ENCODE measurements at regions not wholly inside any gene's neighbourhood (a gene's known extent, or its start where the extent isn't known, plus 50 kb on each side); places are given as distances from the start of the nearest gene placed in this dataset.

DNA sequence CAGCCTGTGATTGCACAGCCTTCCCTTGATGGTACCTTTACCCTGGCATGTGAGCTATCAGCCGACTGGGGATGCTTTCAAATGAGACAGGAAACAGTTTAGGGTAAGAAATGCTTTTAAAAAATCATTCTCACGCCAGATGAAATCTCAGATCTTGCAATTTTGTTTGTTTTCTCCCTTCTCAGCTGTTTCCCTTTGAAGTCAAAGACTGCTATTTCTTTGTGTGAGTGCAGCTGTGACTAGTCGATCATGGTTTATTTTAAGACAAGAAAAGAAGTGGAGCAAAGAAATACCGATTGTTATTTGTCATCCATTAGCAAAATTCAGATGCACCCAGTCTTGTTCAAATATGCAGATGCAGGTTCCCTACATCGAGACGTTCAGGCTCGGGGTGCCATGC lies 489.7 kb downstream of the QKI start:
- no peak overlapping the region for H3K27ac ChIP-seq
- intact Hi-C loops (cut with DNase I) = no loop called here
- H3K36me3 ChIP-seq = no peaks in the 10 kb centered on the region
- no peaks in the 10 kb centered on the region for H3K4me1 ChIP-seq
- no peaks in the 10 kb centered on the region for H3K27me3 ChIP-seq
- H3K4me3 ChIP-seq = no peak overlapping the region
- no peak for DNase-seq
- TF ChIP-seq CTCF (IDR thresholded peaks at IDR 0.05) = no peak
- ATAC-seq = no peak
- no peaks in the 10 kb centered on the region for H3K9me3 ChIP-seq

DNA sequence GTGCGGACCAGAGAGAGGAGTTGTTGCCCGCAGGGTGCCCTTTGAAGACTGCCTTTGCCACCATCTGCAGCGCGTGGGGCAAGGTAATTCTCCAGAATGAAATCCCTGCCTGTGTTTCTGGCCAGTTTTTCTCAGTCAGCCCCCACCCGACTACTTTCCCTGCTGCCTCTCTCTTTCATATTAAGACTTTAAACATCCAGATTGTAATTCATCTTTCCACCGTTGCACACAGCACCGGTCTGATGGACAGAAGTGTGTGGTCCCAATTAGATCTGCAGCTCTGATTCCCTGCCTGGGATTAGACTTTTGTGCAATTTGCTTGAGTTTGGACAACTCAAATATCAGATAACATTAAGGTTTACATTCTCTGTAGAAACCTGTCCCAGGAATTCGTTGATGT lies 489.0 kb downstream of the QKI start:
- Histone ChIP-seq H3K4me1 (no peaks in the 10 kb centered on the region), H3K36me3 (no peaks in the 10 kb centered on the region), H3K27me3 (no peaks in the 10 kb centered on the region), H3K9me3 (no peaks in the 10 kb centered on the region), H3K4me3 (no peak overlapping the region), H3K27ac (no peak overlapping the region)
- ATAC-seq = no peak
- intact Hi-C loops (cut with DNase I) = no loop called here
- DNase-seq = no peak
- TF ChIP-seq CTCF (IDR thresholded peaks at IDR 0.05) = no peak

- Histone ChIP-seq H3K27ac (no peak overlapping the region), H3K9me3 (no peaks in the 10 kb centered on the region), H3K4me3 (no peak overlapping the region), H3K36me3 (no peaks in the 10 kb centered on the region), H3K27me3 (no peaks in the 10 kb centered on the region), H3K4me1 (no peaks in the 10 kb centered on the region)
- intact Hi-C loops (cut with DNase I) = no loop called here
- DNase-seq (no peak), ATAC-seq (no peak)
- TF ChIP-seq CTCF (IDR thresholded peaks at IDR 0.05) = no peak
Observed at GRCh38 chr6:163902993-163903392, 488.5 kb downstream of the QKI start.

DNA sequence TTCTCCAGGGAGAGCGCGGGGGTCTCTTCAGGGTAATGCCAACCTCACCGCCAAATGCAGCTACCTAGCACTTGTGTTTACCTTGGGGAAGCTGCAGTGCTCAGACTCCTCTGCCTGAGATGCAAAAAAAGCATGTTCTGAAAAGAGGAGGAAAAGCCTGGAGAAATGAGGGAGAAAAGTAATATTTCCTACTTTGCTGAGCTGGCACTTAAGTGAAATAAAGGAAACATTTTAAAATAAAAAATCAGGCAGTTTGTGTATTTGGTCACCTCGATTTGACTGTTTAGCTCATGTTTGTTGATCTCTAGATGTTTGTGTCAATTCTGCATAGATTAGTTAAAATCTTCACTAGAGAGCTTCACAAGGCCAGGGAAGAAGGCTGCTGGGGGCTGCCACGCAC lies 487.2 kb downstream of the QKI start:
- Histone ChIP-seq H3K36me3 (no peaks in the 10 kb centered on the region), H3K27ac (no peak overlapping the region), H3K27me3 (no peaks in the 10 kb centered on the region), H3K4me3 (no peak overlapping the region), H3K9me3 (no peaks in the 10 kb centered on the region), H3K4me1 (no peaks in the 10 kb centered on the region)
- ATAC-seq (no peak), DNase-seq (no peak)
- intact Hi-C loops (cut with DNase I) = no loop called here
- no peak for TF ChIP-seq CTCF (IDR thresholded peaks at IDR 0.05)

DNA sequence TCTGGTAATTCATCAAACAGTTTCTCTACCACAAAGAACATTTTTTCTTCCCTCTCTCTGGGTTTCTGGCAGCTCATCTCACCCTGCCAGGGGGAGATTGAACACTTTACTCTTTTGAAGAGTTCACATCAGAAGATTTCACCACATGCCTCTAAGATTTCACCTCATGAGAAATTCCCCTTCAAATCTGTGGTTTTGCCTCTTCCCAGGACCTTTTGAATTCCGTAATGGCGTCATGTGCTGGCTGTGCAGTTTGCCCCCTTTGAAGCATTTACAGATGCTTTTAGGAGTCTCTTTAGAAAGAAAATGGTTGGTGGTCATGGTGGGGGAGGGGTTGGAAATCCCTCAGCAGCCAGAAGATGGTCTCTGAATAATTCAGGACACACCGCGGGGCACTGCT lies 486.1 kb downstream of the QKI start:
- no peak for DNase-seq
- Histone ChIP-seq H3K4me3 (no peak overlapping the region), H3K36me3 (no peaks in the 10 kb centered on the region), H3K27me3 (no peaks in the 10 kb centered on the region), H3K9me3 (no peaks in the 10 kb centered on the region), H3K4me1 (no peaks in the 10 kb centered on the region), H3K27ac (no peak overlapping the region)
- no peak for TF ChIP-seq CTCF (IDR thresholded peaks at IDR 0.05)
- no peak for ATAC-seq
- intact Hi-C loops (cut with DNase I) = no loop called here
